ENCODE measurements at regions not wholly inside any gene's neighbourhood (a gene's known extent, or its start where the extent isn't known, plus 50 kb on each side); places are given as distances from the start of the nearest gene placed in this dataset.

GRCh38 chr15:70355275-70355795 is 257.6 kb upstream of the TLE3 start:
- TF ChIP-seq CTCF (IDR thresholded peaks at IDR 0.05) = no peak
- TF ChIP-seq POLR2AphosphoS5 (IDR thresholded peaks at IDR 0.05; ENCODE audit: insufficient read depth in 1 of 2, low read depth in 1 of 2) = no peak
